Heart right ventricle (tissue), 16 donors: ENCODE measurements at regions not wholly inside any gene's neighbourhood (a gene's known extent, or its start where the extent isn't known, plus 50 kb on each side); places are given as distances from the start of the nearest gene placed in this dataset.

Source experiments
- ATAC-seq, 8 donors: fragments of 200-7000 bp; cut with Tn5 transposase; one replicate each; pipeline ENCODE4 v1.9.1; 2020; ENCODE audit warnings: mild to moderate bottlenecking in 8 of 8, moderate library complexity in 8 of 8, moderate number of reproducible peaks in 1 of 8
- DNase-seq, 2 donors: peaks; one replicate each; pipeline ENCODE4 v3.0.0-alpha.2; 2020
- H3K27ac ChIP-seq, 10 donors: fragments of 200-600 bp; sonication (generic) in 2 of 10; one replicate each; pipeline versions ENCODE4 v1.5.0 to v1.8.0; 2020 to 2022; ENCODE audit warnings: mild to moderate bottlenecking in 3 of 10
- H3K27me3 ChIP-seq, 7 donors: fragments of 200-600 bp; one replicate each; pipeline ENCODE4 v1.8.0; 2021 to 2022; ENCODE audit warnings: mild to moderate bottlenecking in 2 of 7
- H3K36me3 ChIP-seq, 9 donors: fragments of 200-600 bp; sonication (generic) in 1 of 9; one replicate each; pipeline versions ENCODE4 v1.5.0 to v1.8.0; 2020 to 2022; ENCODE audit warnings: mild to moderate bottlenecking in 2 of 9
- H3K4me1 ChIP-seq, 9 donors: fragments of 200-600 bp; sonication (generic) in 1 of 9; one replicate each; pipeline versions ENCODE4 v1.5.0 to v1.8.0; 2020 to 2022; ENCODE audit warnings: mild to moderate bottlenecking in 4 of 9
- H3K4me3 ChIP-seq, 10 donors: fragments of 200-600 bp; sonication (generic) in 2 of 10; one replicate each; pipeline versions ENCODE4 v1.5.0 to v1.8.0; 2020 to 2022; ENCODE audit warnings: mild to moderate bottlenecking in 7 of 10, moderate library complexity in 2 of 10
- H3K9me3 ChIP-seq, 11 donors: fragments of 200-600 bp in 10 of 11; sonication (generic) in 2 of 11; one replicate each; pipeline versions ENCODE4 v1.5.0 to v1.8.0; 2013 to 2022; ENCODE audit warnings: mild to moderate bottlenecking in 2 of 11, control low read depth in 1 of 11, moderate library complexity in 1 of 11
- CTCF ChIP-seq, 9 donors: fragments of 200-600 bp; sonication (generic) in 2 of 9; IDR thresholded peaks; one replicate each; pipeline versions ENCODE4 v1.5.0 to v1.8.0; 2021 to 2022; ENCODE audit warnings: antibody characterized with exemption in 9 of 9, mild to moderate bottlenecking in 5 of 9, moderate library complexity in 1 of 9
- WGBS, 2 donors: extraction: QIAGEN DNeasy Blood & Tissue Kit; methylation state at CpG; one replicate each; pipeline ENCODE4 v1.1.7; 2013; ENCODE audit warnings: inconsistent platforms in 1 of 2; 5-methylcytosine and 5-hydroxymethylcytosine counted together
- intact Hi-C, 10 donors: fragments of 100-400 bp; cut with DNase I; formaldehyde crosslinking; loops; one replicate each; pipeline versions ENCODE4 v1.11.1 to v1.14.2; 2022
- donor health status: Arrhythmogenic right ventricular cardiomyopathy.
- donor health status: ischemic (EF 13 %, LVEDD 7.1; RV severe dilation, severe dysfunction).
- donor health status: healthy with polysubstance abuse.
- donor health status: DM: no; HTN: yes; CAD: no.
- donor health status: DM: no; HTN: no; CAD: no.
- donor health status: ischemic (EF 25% LVEDD 6.9; RV normal size, moderate dysfunction).
- donor health status: ischemic (EF 25% LVEDD 5.7; RV mildly dilated, moderate dysfunction).
- donor health status: healthy.
- donor health status: DM: yes; HTN: yes; CAD: no.
- donor health status: Ischemic cardiomyopathy.
- donor health status: ischemic (EF 35%, LVEDD 5.7; RV mildly dilated, moderate dysfunction).
- donor health status: nonischemic (EF 11% LVEDD 7.7; RV severe dilation, severe dysfunction).
- donor health status: DM: yes; HTN: yes; CAD: no.
- donor health status: PGD.
- donor health status: ischemic (EF 29% LVEDD 5.4; RV normal size, mild dysfunction).
- donor health status: nonischemic (EF 23%, LVEDD 6.1; RV moderate dilation, normal function).

GRCh38 chr3:103693831-103694230, 1259.0 kb downstream of the ZPLD1 start:
- H3K9me3 ChIP-seq: peaks cover 0 to 23% (median 0%) of the 10 kb centered on the region in 11 donors
- 56 to 75% methylated on average over 2 of the region's 2 CpGs for WGBS, 2 donors
- H3K27me3 ChIP-seq: no peaks in the 10 kb centered on the region
- H3K4me1 ChIP-seq: no peaks in the 10 kb centered on the region
- no peaks in the 10 kb centered on the region for H3K36me3 ChIP-seq
- intact Hi-C loops: no loop called here
- H3K27ac ChIP-seq: no peak overlapping the region
- no peak for DNase-seq
- ATAC-seq: no peak
- no peak for TF ChIP-seq CTCF (IDR thresholded peaks at IDR 0.05)
- no peak overlapping the region for H3K4me3 ChIP-seq

DNA sequence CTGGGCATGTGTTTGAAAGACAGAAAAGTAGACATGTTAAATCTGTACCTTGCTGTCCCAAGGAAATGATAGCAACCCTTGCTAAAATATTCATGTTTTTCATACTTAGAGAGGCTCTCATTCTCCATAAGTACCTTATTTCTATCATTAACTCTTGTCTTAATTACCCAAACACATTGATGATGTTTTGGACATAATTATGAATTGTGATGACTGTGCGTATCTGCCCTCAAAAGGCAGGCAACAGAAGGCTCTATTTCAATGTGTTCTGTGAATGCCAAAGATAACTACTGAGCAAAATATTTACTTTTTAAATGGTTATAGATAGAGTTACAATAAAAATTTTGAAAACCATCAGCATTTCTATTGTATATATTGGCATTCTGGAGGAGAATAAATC, 1263.8 kb downstream of the ZPLD1 start:
- ATAC-seq: no peak
- H3K9me3 ChIP-seq: peaks cover 0 to 2% (median 0%) of the 10 kb centered on the region in 11 donors

GRCh38 chr3:103699228-103699627, 1264.4 kb downstream of the ZPLD1 start:
- no peaks in the 10 kb centered on the region for H3K36me3 ChIP-seq
- no peak overlapping the region for H3K27ac ChIP-seq
- TF ChIP-seq CTCF (IDR thresholded peaks at IDR 0.05): no peak
- no peaks in the 10 kb centered on the region for H3K27me3 ChIP-seq
- WGBS, 2 donors: 92 to 93% methylated on average over 3 of the region's 3 CpGs
- no peak for ATAC-seq
- H3K4me1 ChIP-seq: no peaks in the 10 kb centered on the region
- H3K4me3 ChIP-seq: no peak overlapping the region
- peaks cover 0 to 2% (median 0%) of the 10 kb centered on the region in 11 donors for H3K9me3 ChIP-seq
- no peak for DNase-seq
- intact Hi-C loops: no loop called here

More for the DNA sequence above, 1263.8 kb downstream of the ZPLD1 start:
- no peak for DNase-seq
- Histone ChIP-seq H3K27me3 (no peaks in the 10 kb centered on the region), H3K4me1 (no peaks in the 10 kb centered on the region), H3K36me3 (no peaks in the 10 kb centered on the region), H3K4me3 (no peak overlapping the region), H3K27ac (no peak overlapping the region)
- no peak for TF ChIP-seq CTCF (IDR thresholded peaks at IDR 0.05)
- intact Hi-C loops: no loop called here
- WGBS, 2 donors: 85 to 94% methylated on average over 1 of the region's 1 CpG

GRCh38 chr3:103705641-103706040, 1270.8 kb downstream of the ZPLD1 start:
- H3K27me3 ChIP-seq: no peaks in the 10 kb centered on the region
- ATAC-seq: no peak

More at GRCh38 chr3:103705641-103706040, 1270.8 kb downstream of the ZPLD1 start:
- H3K4me1 ChIP-seq: no peaks in the 10 kb centered on the region
- H3K27ac ChIP-seq: no peak overlapping the region
- TF ChIP-seq CTCF (IDR thresholded peaks at IDR 0.05): no peak
- no peak overlapping the region for H3K4me3 ChIP-seq
- 4 to 13% methylated on average over 2 of the region's 2 CpGs for WGBS, 2 donors
- H3K9me3 ChIP-seq: no peaks in the 10 kb centered on the region
- intact Hi-C loops: no loop called here
- DNase-seq: no peak
- no peaks in the 10 kb centered on the region for H3K36me3 ChIP-seq
